Nephron (organoid): ENCODE measurements at regions not wholly inside any gene's neighbourhood (a gene's known extent, or its start where the extent isn't known, plus 50 kb on each side); places are given as distances from the start of the nearest gene placed in this dataset.
A peak's percentile ranks its signal among the peaks of the same experiment; 100 is the strongest.

Experiments used
- H3K27ac Mint-ChIP-seq, 3 experiments: 2 replicates each; pipeline ENCODE4 v1.8.0; 2020; ENCODE audit warnings: mixed read lengths in 3 of 3, mild to moderate bottlenecking in 2 of 3, moderate library complexity in 1 of 3
- H3K27me3 Mint-ChIP-seq: 2 replicates; pipeline ENCODE4 v1.8.0; 2021; ENCODE audit warnings: low read depth, mild to moderate bottlenecking, moderate library complexity, mixed read lengths
- H3K36me3 Mint-ChIP-seq: 2 replicates; pipeline ENCODE4 v1.8.0; 2020; ENCODE audit warnings: low read depth, mixed read lengths
- H3K4me1 Mint-ChIP-seq: 2 replicates; pipeline ENCODE4 v1.8.0; 2020; ENCODE audit warnings: mixed read lengths
- H3K4me3 Mint-ChIP-seq, 3 experiments: 2 replicates each; pipeline ENCODE4 v1.8.0; 2020; ENCODE audit warnings: mild to moderate bottlenecking in 3 of 3, mixed read lengths in 3 of 3, moderate library complexity in 2 of 3
- H3K9me3 Mint-ChIP-seq: 2 replicates; pipeline ENCODE4 v1.8.0; 2020; ENCODE audit warnings: mixed read lengths
- CTCF ChIP-seq, 3 experiments: fragments of 200-600 bp; sonication (generic); IDR thresholded peaks; one replicate each; pipeline ENCODE4 v1.5.0; 2021; ENCODE audit warnings: antibody characterized with exemption in 3 of 3; ENCODE audit not compliant: unreplicated experiment in 3 of 3

DNA sequence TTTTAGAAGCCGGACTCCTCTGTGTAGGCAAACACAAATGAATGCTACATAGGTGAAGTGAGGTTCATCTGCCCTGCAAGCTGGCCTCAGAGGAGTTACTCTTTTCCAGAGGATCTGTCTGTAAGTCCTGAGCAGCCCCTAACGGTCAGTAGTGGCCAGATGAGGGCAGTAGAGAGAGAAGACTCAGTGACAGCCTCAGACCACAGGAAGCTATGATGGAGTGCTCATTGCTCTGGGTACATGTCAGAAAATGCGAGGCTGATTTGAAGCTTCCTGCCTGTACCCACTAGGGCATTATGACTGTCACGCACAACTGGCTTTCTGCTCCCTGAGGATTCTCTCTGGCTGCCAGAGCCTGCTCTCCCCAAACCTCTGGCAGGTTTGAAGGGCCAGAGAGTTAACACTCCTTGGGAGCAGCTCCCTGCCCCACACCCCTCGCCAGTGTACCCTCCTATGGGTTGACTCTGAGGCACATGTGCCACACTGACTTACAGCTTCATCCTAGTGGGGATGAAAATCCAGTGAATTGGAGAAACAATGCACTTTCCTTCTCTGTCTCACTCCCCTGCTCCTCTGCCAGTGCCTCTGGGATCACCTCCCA is 141.5 kb downstream of the GABRG2 start:
- Mint-ChIP-seq H3K27ac (no peak overlapping the region), H3K27me3 (no peaks in the 10 kb centered on the region), H3K36me3 (no peaks in the 10 kb centered on the region), H3K9me3 (no peaks in the 10 kb centered on the region), H3K4me3 (no peak overlapping the region), H3K4me1 (no peaks in the 10 kb centered on the region)
- peak; percentile 51 to 56 (median 53) for TF ChIP-seq CTCF (IDR thresholded peaks at IDR 0.05; ENCODE audit: unreplicated experiment in 3 of 3)

- Mint-ChIP-seq H3K36me3 (no peaks in the 10 kb centered on the region), H3K27me3 (no peaks in the 10 kb centered on the region), H3K4me1 (no peaks in the 10 kb centered on the region), H3K4me3 (no peak overlapping the region), H3K27ac (no peak overlapping the region), H3K9me3 (no peaks in the 10 kb centered on the region)
- no peak for TF ChIP-seq CTCF (IDR thresholded peaks at IDR 0.05; ENCODE audit: unreplicated experiment in 3 of 3)
These were observed 147.0 kb downstream of the GABRG2 start for GRCh38 chr5:162214551-162214950.

GRCh38 chr5:162217037-162217436 is 149.5 kb downstream of the GABRG2 start:
- Mint-ChIP-seq H3K27ac (no peak overlapping the region), H3K4me1 (no peaks in the 10 kb centered on the region), H3K9me3 (no peaks in the 10 kb centered on the region), H3K36me3 (no peaks in the 10 kb centered on the region), H3K27me3 (no peaks in the 10 kb centered on the region), H3K4me3 (no peak overlapping the region)
- TF ChIP-seq CTCF (IDR thresholded peaks at IDR 0.05; ENCODE audit: unreplicated experiment in 3 of 3), result no peak

DNA sequence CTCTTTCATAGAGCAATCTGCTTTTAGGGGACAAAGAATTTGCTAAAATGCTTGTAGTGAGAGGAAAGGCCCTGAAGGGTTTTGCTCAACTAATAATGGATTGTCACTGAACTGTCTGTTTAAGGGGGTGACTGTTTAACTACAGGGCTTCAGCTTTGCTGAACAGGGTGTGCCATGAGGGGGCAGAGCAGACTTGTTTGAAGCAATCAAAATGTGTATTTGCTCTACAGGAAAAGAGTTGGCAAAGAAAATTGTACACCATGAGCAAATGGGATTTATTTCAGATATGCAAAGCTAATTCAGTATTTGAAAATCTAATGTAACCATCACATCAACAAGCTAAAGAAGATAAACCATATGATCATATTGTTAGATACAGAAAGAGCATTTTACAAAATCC is 154.3 kb downstream of the GABRG2 start:
- Mint-ChIP-seq H3K27ac (no peak overlapping the region), H3K4me3 (no peak overlapping the region), H3K4me1 (no peaks in the 10 kb centered on the region), H3K9me3 (no peaks in the 10 kb centered on the region), H3K27me3 (no peaks in the 10 kb centered on the region), H3K36me3 (no peaks in the 10 kb centered on the region)
- no peak for TF ChIP-seq CTCF (IDR thresholded peaks at IDR 0.05; ENCODE audit: unreplicated experiment in 3 of 3)

GRCh38 chr5:162227075-162227474 is 159.5 kb downstream of the GABRG2 start:
- peaks cover 3% of the 10 kb centered on the region for H3K9me3 Mint-ChIP-seq
- H3K36me3 Mint-ChIP-seq, result no peaks in the 10 kb centered on the region
- H3K4me1 Mint-ChIP-seq, result no peaks in the 10 kb centered on the region
- no peak for TF ChIP-seq CTCF (IDR thresholded peaks at IDR 0.05; ENCODE audit: unreplicated experiment in 3 of 3)
- no peak overlapping the region for H3K4me3 Mint-ChIP-seq
- no peak overlapping the region for H3K27ac Mint-ChIP-seq
- H3K27me3 Mint-ChIP-seq, result no peaks in the 10 kb centered on the region

GRCh38 chr5:162230348-162230747 is 162.8 kb downstream of the GABRG2 start:
- Mint-ChIP-seq H3K4me3 (no peak overlapping the region), H3K9me3 (peaks cover 6% of the 10 kb centered on the region), H3K27me3 (peaks cover 4% of the 10 kb centered on the region), H3K4me1 (no peaks in the 10 kb centered on the region), H3K27ac (no peak overlapping the region), H3K36me3 (no peaks in the 10 kb centered on the region)
- TF ChIP-seq CTCF (IDR thresholded peaks at IDR 0.05; ENCODE audit: unreplicated experiment in 3 of 3), result no peak
